Mucosa of descending colon (tissue), 3 donors: ENCODE measurements at regions not wholly inside any gene's neighbourhood (a gene's known extent, or its start where the extent isn't known, plus 50 kb on each side); places are given as distances from the start of the nearest gene placed in this dataset.
A peak's percentile ranks its signal among the peaks of the same experiment; 100 is the strongest.
"Not testable (repeated sequence)": the region's sequence is repeated elsewhere in the genome, so short reads cannot be mapped to it uniquely, and the experiment has no call there.

Source experiments
- ATAC-seq: fragments of 200-7000 bp; cut with Tn5 transposase; one replicate; pipeline ENCODE4 v1.9.1; 2020; ENCODE audit warnings: mild to moderate bottlenecking, moderate library complexity
- DNase-seq, 3 donors: peaks; one replicate each; pipeline ENCODE4 v3.0.0-alpha.2; 2020
- H3K36me3 ChIP-seq: fragments of 200-600 bp; one replicate; pipeline ENCODE4 v1.8.0; 2021; ENCODE audit warnings: low read depth, mild to moderate bottlenecking
- H3K4me1 ChIP-seq: fragments of 200-600 bp; one replicate; pipeline ENCODE4 v1.8.0; 2021; ENCODE audit warnings: low read depth, mild to moderate bottlenecking
- H3K4me3 ChIP-seq: fragments of 200-600 bp; one replicate; pipeline ENCODE4 v1.8.0; 2021; ENCODE audit warnings: mild to moderate bottlenecking
- H3K9me3 ChIP-seq: fragments of 200-600 bp; one replicate; pipeline ENCODE4 v1.8.0; 2021; ENCODE audit warnings: mild to moderate bottlenecking
- intact Hi-C, 2 donors: fragments of 100-400 bp; cut with DNase I in 1 of 2; cut with micrococcal nuclease in 1 of 2; formaldehyde crosslinking; loops; one replicate each; pipeline versions ENCODE4 v1.11.0 to v1.11.1; 2022; cut with DNase I, micrococcal nuclease
- donor health status: DM: no; HTN: no; CAD: no; lungs with moderate emphysema.
- donor health status: DM: no; HTN: no; CAD: no.
- donor health status: DM: no; HTN: yes; CAD: no.

- intact Hi-C loops, ATAC-seq, H3K36me3 ChIP-seq, DNase-seq, H3K4me3 ChIP-seq, H3K9me3 ChIP-seq, H3K4me1 ChIP-seq: not testable (repeated sequence)
These were observed 175.7 kb upstream of the NBPF9 start for GRCh38 chr1:149279015-149279414.

GRCh38 chr1:149279512-149279911 is 176.2 kb upstream of the NBPF9 start:
- H3K4me3 ChIP-seq, DNase-seq, H3K4me1 ChIP-seq, H3K36me3 ChIP-seq, ATAC-seq, H3K9me3 ChIP-seq, intact Hi-C loops: not testable (repeated sequence)

- H3K4me3 ChIP-seq, H3K4me1 ChIP-seq, intact Hi-C loops, H3K36me3 ChIP-seq, DNase-seq, H3K9me3 ChIP-seq: not testable (repeated sequence)
- ATAC-seq = peak; percentile 32
These were observed 181.4 kb upstream of the NBPF9 start for GRCh38 chr1:149284773-149285172.

DNA sequence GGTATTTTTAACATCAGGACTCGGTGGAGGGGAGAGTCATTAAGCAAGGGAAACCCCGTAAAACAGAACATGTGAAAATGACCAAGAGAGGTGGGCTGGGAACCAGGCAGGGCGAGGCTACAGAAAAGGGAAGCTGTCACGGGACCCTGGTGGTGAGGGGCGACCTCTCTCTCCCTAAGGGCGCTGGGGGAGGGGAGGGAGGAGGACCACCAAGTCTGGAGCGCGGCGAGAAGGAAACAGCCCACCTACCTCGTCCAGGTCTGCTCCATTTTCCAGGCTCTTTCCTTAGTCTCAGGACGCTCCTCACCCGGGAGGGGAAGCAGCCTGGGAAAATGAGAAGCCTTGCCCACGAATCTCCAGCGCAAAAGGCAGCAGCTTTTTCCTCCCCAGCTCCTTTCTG is 181.9 kb upstream of the NBPF9 start:
- H3K4me1 ChIP-seq, intact Hi-C loops, H3K9me3 ChIP-seq, DNase-seq, H3K36me3 ChIP-seq, H3K4me3 ChIP-seq: not testable (repeated sequence)
- peak; percentile 48 for ATAC-seq

- H3K4me3 ChIP-seq, H3K4me1 ChIP-seq, H3K36me3 ChIP-seq, H3K9me3 ChIP-seq, intact Hi-C loops: not testable (repeated sequence)
- ATAC-seq (peak; percentile 90), DNase-seq (peak in 2 of 3 donors; percentile 15 to 43)
These were observed 182.3 kb upstream of the NBPF9 start for GRCh38 chr1:149285638-149286037.

- H3K36me3 ChIP-seq, H3K9me3 ChIP-seq, H3K4me1 ChIP-seq, DNase-seq, intact Hi-C loops, H3K4me3 ChIP-seq, ATAC-seq: not testable (repeated sequence)
These were observed 185.2 kb upstream of the NBPF9 start for GRCh38 chr1:149288580-149288979.

DNA sequence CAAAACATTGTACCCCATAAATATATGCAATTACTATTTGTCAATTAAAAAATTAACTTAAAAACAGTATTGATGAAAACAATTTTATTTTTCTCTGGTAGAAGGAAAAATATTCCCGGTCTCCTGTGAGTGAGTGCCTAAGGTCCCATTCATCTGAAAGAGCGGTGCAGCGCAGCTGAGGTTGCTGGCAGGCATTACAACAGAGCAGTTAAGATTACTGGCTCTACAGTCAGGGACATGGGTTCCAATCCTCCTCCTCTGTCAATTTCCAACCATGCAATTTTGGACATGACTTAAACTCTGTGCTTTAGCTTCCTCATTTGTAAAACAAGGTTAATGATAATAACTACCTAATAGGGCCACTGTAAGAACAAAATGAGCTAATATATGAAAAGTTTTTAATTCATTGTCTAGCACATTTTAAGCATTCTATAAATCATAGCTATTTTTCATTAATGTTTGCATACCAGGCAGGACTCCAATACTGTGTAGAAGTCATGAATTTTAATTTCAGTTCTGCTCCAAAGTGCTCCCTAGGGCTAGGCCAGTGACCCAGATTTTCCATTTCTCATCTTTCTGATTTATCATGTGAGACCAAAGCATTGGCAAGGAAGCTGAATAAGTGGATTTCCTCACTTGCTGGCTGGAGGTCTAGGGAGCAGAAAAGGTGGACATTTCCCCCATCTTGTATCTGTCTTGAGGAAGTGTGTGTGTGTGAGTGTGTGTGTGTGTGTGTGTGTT is 174.2 kb upstream of the NBPF19 start:
- H3K9me3 ChIP-seq, DNase-seq, H3K4me1 ChIP-seq, H3K36me3 ChIP-seq, H3K4me3 ChIP-seq, intact Hi-C loops, ATAC-seq: not testable (repeated sequence)

- H3K36me3 ChIP-seq, ATAC-seq, H3K4me3 ChIP-seq, H3K4me1 ChIP-seq, DNase-seq, H3K9me3 ChIP-seq, intact Hi-C loops: not testable (repeated sequence)
These were observed 173.6 kb upstream of the NBPF19 start for GRCh38 chr1:149301282-149301681.

DNA sequence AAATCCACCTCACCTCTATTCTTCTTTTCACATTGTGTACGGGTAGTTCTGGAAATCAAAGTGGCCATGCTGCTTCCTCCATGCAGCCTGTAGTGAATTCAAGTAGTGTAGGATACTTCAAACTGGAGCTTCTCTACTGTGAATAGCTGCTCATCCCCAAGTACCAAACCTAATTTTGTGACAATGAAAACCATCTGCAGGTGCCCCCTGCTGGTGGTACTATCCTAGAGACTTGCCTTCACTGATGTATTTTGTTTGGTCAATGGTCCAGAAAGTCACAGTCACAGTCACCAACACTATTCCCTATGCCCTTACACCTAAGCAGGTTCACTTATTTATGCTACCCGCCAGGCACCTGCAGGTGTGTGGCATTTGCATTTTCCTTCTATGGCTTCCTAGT is 170.0 kb upstream of the NBPF19 start:
- intact Hi-C loops, H3K36me3 ChIP-seq, H3K4me1 ChIP-seq, H3K9me3 ChIP-seq, H3K4me3 ChIP-seq, DNase-seq: not testable (repeated sequence)
- peak; percentile 79 for ATAC-seq

GRCh38 chr1:149307640-149308039 is 167.2 kb upstream of the NBPF19 start:
- intact Hi-C loops, H3K4me1 ChIP-seq, ATAC-seq, H3K4me3 ChIP-seq, DNase-seq, H3K9me3 ChIP-seq, H3K36me3 ChIP-seq: not testable (repeated sequence)

DNA sequence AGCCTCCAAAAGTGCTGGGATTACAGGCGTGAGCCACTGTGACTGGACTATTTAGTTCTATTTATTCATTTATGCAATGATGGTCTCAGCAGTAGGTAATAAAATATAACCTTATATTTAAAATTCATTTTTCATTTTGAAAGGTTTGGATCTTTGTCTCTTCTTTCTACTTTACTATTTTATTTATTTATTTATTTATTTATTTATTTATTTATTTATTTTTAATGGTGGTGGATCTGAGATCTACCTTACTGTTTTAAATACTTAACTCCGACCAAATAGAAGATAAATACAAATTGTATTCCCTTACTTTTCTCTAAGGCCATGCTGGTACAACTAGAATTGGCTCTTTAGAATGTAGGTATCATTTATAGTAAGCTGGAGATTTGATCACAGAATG is 159.9 kb upstream of the NBPF19 start:
- H3K4me1 ChIP-seq, H3K4me3 ChIP-seq, intact Hi-C loops, ATAC-seq, H3K36me3 ChIP-seq, H3K9me3 ChIP-seq, DNase-seq: not testable (repeated sequence)

DNA sequence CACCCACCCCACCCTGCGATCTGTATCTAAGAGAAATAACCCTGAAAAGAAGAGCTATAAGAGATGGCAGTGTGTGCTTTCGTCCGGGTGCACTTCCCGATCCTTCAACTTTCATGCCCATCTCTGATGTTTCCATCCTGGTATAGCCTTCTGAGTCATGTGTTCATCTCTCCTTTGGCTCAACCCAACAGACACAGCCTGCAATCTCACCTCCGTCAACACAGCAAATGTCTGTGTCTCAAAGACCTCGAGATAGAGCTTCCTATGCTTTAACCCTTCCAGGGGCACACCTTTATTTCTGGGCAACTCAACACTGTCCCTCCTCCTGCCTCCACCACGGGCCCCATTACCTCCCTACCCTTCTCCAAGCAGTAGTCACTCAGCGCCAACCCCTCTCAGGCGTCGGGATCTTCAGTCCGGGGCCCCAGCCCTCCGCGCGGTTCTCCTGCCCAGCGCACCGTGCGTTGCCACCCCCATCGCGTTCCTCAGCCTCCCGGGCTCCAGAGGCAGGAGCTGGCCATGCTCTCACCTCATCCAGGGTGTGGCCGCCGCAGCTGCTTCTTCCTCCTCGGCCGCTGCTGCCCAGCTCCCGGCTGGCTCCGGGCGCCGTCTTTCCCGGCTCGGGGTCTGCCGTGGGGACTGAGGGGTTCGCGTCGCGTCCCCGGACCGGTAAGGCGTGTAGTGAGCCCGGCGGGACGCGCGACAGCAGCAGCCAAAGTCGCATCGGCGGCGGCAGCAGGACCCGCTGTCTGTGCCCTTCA is 153.7 kb upstream of the NBPF19 start:
- H3K4me3 ChIP-seq, H3K4me1 ChIP-seq, DNase-seq, intact Hi-C loops, H3K9me3 ChIP-seq, H3K36me3 ChIP-seq: not testable (repeated sequence)
- ATAC-seq = peak; percentile 72

DNA sequence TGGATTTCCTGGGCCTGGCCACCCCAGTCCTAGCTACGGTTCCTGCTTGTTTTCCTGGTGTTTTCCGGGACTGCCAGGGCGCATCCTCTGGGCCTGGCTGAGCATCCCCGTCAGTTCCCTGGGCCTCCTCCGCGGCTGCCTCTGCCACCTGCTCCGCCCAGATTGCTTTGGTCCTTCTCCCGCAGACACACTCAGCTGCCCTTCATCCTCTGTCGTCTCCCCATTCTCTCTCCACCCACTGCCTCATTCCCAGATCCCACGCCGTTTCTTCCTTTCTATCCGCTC is 153.2 kb upstream of the NBPF19 start:
- DNase-seq, H3K4me3 ChIP-seq, H3K9me3 ChIP-seq, H3K36me3 ChIP-seq, H3K4me1 ChIP-seq, intact Hi-C loops: not testable (repeated sequence)
- peak; percentile 33 for ATAC-seq

DNA sequence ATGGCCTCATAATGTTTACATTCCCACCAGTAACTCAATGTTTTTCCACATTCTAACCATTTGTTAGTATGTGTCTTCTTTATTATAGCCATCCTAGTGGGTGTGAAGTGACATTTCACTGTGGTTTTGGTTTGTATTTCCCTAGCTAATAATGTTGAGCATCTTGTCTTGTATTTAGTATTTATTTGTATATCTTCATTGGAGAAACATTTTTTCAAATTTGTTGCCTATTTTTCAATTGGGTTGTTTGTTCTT is 144.8 kb upstream of the NBPF19 start:
- H3K9me3 ChIP-seq, ATAC-seq, H3K4me3 ChIP-seq, H3K36me3 ChIP-seq, DNase-seq, H3K4me1 ChIP-seq, intact Hi-C loops: not testable (repeated sequence)

- intact Hi-C loops, DNase-seq, ATAC-seq, H3K36me3 ChIP-seq, H3K4me3 ChIP-seq, H3K4me1 ChIP-seq, H3K9me3 ChIP-seq: not testable (repeated sequence)
These were observed 138.8 kb upstream of the NBPF19 start for GRCh38 chr1:149336082-149336481.
